ENCODE measurements at regions not wholly inside any gene's neighbourhood (a gene's known extent, or its start where the extent isn't known, plus 50 kb on each side); places are given as distances from the start of the nearest gene placed in this dataset.

GRCh38 chr2:109679626-109680025 lies 65.5 kb downstream of the SOWAHC start:
- Histone ChIP-seq H3K4me3 (no peak overlapping the region), H3K36me3 (no peaks in the 10 kb centered on the region), H3K27ac (peak overlapping the region in 2 of 4 donors; percentile 19 to 83), H3K27me3 (no peaks in the 10 kb centered on the region), H3K9me3 (no peaks in the 10 kb centered on the region), H3K4me1 (peaks cover 5 to 8% (median 5%) of the 10 kb centered on the region in 3 donors)
- TF ChIP-seq CTCF (IDR thresholded peaks at IDR 0.05), result no peak
- FAIRE-seq (no peak), ATAC-seq (no peak), DNase-seq (no peak)
- WGBS, 2 donors, result 74 to 81% methylated on average over 5 of the region's 5 CpGs
- intact Hi-C loops (cut with DNase I), result no loop called here

GRCh38 chr2:109680523-109681297 lies 66.5 kb downstream of the SOWAHC start:
- DNase-seq (peak in 1 of 6 donors; percentile 18), ATAC-seq (peak in 3 of 4 donors; percentile 38 to 60 (median 56))
- WGBS, 2 donors, result 43 to 49% methylated on average over 11 of the region's 11 CpGs

GRCh38 chr2:109681633-109682380 lies 67.6 kb downstream of the SOWAHC start:
- intact Hi-C loops (cut with DNase I), result no loop called here
- H3K27ac ChIP-seq, result peak overlapping the region in 2 of 4 donors; percentile 36 to 83
- 84 to 85% methylated on average over 5 of the region's 5 CpGs for WGBS, 2 donors
- ATAC-seq (peak in 1 of 4 donors; percentile 23), DNase-seq (no peak), FAIRE-seq (no peak)
- H3K36me3 ChIP-seq, result no peaks in the 10 kb centered on the region
- H3K9me3 ChIP-seq, result no peaks in the 10 kb centered on the region
- H3K4me3 ChIP-seq, result no peak overlapping the region
- peaks cover 5 to 8% (median 5%) of the 10 kb centered on the region in 3 donors for H3K4me1 ChIP-seq
- TF ChIP-seq CTCF (IDR thresholded peaks at IDR 0.05), result no peak
- H3K27me3 ChIP-seq, result no peaks in the 10 kb centered on the region

More at GRCh38 chr2:109680523-109681297, 66.5 kb downstream of the SOWAHC start:
- Histone ChIP-seq H3K4me3 (peak overlapping the region in 1 of 4 donors; percentile 10), H3K9me3 (no peaks in the 10 kb centered on the region), H3K27ac (peak overlapping the region in 2 of 4 donors; percentile 25 to 83), H3K27me3 (no peaks in the 10 kb centered on the region), H3K4me1 (peaks cover 5 to 8% (median 5%) of the 10 kb centered on the region in 3 donors), H3K36me3 (no peaks in the 10 kb centered on the region)
- intact Hi-C loops (cut with DNase I), result no loop called here
- FAIRE-seq, result no peak
- TF ChIP-seq CTCF (IDR thresholded peaks at IDR 0.05), result no peak

- Histone ChIP-seq H3K4me1 (peaks cover 5 to 8% (median 5%) of the 10 kb centered on the region in 3 donors), H3K27ac (no peak overlapping the region), H3K4me3 (no peak overlapping the region), H3K27me3 (no peaks in the 10 kb centered on the region), H3K36me3 (no peaks in the 10 kb centered on the region), H3K9me3 (no peaks in the 10 kb centered on the region)
- ATAC-seq, result no peak
- intact Hi-C loops (cut with DNase I), result no loop called here
- FAIRE-seq, result no peak
- no peak for TF ChIP-seq CTCF (IDR thresholded peaks at IDR 0.05)
- no peak for DNase-seq
- 81 to 83% methylated on average over 8 of the region's 8 CpGs for WGBS, 2 donors
Observed at GRCh38 chr2:109683452-109683851, 69.3 kb downstream of the SOWAHC start.
